Lower leg skin (tissue), 3 donors: ENCODE measurements at regions not wholly inside any gene's neighbourhood (a gene's known extent, or its start where the extent isn't known, plus 50 kb on each side); places are given as distances from the start of the nearest gene placed in this dataset.

ENCODE experiments used
- POLR2A ChIP-seq, 2 donors: fragments of 450-650 bp; IDR thresholded peaks; one replicate each; pipeline ENCODE4 v1.6.1; 2016 to 2017; ENCODE audit warnings: antibody characterized with exemption in 2 of 2, mild to moderate bottlenecking in 1 of 2, moderate library complexity in 1 of 2
- TF ChIP-seq, protein P1 (sequence below), 3 donors: fragments of 450-650 bp; IDR thresholded peaks; one replicate each; pipeline ENCODE4 v1.5.1; 2016; ENCODE audit warnings: antibody characterized with exemption in 3 of 3, mild to moderate bottlenecking in 3 of 3, moderate library complexity in 2 of 3

DNA sequence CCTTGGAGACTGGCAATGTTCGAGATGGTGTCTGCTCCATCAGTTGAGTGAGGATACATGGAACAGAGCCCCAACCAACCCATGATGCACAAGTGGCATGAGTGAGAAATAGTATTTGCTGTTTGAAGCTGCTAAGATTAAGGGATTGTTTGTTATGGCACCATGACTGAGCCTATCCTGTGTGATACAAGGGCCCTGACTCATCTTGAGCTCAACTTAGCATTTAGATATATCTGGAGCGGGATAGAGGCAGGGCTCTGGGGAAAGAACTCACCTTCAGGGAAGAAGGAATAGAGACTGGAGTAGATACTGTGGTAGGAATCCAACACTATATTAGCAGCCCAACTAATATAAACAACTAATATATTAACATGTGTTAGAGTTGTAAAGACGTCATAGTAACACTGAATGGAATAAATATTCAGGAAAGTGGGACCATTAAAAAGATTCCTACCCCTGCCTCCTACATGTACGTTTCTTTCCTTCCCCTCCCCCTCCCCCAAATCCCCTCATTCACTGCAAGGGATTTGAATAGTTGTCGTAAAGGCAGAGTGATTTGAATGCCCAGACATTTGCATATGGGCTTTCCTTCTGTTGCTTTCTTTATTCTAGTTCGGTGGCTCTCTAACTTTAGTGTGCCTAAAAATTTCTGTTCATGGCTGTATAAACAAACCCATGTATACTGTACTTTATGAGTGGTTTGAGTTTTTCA, 106.6 kb upstream of the POU3F1 start:
- TF ChIP-seq, protein P1, sequence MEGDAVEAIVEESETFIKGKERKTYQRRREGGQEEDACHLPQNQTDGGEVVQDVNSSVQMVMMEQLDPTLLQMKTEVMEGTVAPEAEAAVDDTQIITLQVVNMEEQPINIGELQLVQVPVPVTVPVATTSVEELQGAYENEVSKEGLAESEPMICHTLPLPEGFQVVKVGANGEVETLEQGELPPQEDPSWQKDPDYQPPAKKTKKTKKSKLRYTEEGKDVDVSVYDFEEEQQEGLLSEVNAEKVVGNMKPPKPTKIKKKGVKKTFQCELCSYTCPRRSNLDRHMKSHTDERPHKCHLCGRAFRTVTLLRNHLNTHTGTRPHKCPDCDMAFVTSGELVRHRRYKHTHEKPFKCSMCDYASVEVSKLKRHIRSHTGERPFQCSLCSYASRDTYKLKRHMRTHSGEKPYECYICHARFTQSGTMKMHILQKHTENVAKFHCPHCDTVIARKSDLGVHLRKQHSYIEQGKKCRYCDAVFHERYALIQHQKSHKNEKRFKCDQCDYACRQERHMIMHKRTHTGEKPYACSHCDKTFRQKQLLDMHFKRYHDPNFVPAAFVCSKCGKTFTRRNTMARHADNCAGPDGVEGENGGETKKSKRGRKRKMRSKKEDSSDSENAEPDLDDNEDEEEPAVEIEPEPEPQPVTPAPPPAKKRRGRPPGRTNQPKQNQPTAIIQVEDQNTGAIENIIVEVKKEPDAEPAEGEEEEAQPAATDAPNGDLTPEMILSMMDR (IDR thresholded peaks at IDR 0.05) = no peak
- TF ChIP-seq POLR2A (IDR thresholded peaks at IDR 0.05) = no peak
